ENCODE measurements at regions not wholly inside any gene's neighbourhood (a gene's known extent, or its start where the extent isn't known, plus 50 kb on each side); places are given as distances from the start of the nearest gene placed in this dataset.

DNA sequence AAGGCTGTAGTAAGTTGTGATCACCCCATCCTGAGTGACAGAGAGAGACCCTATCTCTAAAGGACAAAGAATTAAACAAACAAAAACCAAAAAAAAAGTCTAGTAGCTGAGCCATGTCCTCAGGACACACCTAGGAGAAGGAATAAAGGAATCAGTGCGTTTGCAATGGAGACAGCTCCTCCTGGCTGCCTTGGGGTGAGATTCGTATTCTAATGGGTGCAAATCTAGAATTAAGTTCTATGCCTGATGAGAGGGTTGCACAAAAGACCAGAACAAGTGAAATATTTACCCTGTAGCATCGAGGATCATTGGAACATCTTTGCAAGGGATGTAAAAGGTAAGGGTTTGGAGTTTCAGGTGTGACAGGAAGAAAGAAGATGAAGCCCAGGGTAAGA is 70.3 kb upstream of the BMAL1 start (continued):
- TF ChIP-seq SRF (IDR thresholded peaks at IDR 0.05; ENCODE audit: low read depth, low read length) (no peak), NRF1 (IDR thresholded peaks at IDR 0.05; ENCODE audit: low read depth, low read length) (no peak), RFX5 (IDR thresholded peaks at IDR 0.05; ENCODE audit: borderline replicate concordance, low read depth, low read length) (no peak), SUZ12 (IDR thresholded peaks at IDR 0.05; ENCODE audit: low read length) (no peak)
